ENCODE measurements at regions not wholly inside any gene's neighbourhood (a gene's known extent, or its start where the extent isn't known, plus 50 kb on each side); places are given as distances from the start of the nearest gene placed in this dataset.

GRCh38 chr5:82417776-82418607 lies 139.8 kb upstream of the RPS23 start:
- DNase-seq, result peak; percentile 78

- no peak for DNase-seq
Observed at GRCh38 chr5:82416512-82416911, 138.4 kb upstream of the RPS23 start.

- no peak for DNase-seq
Observed at GRCh38 chr5:82414041-82414388, 135.9 kb upstream of the RPS23 start.

GRCh38 chr5:82413302-82414040 lies 135.3 kb upstream of the RPS23 start:
- peak; percentile 75 for DNase-seq

GRCh38 chr5:82408033-82408432 lies 129.9 kb upstream of the RPS23 start:
- no peak for DNase-seq

- no peak for DNase-seq
Observed at GRCh38 chr5:82406205-82406773, 128.1 kb upstream of the RPS23 start.

GRCh38 chr5:82405618-82406204 lies 127.6 kb upstream of the RPS23 start:
- DNase-seq, result no peak

GRCh38 chr5:82405161-82405560 lies 127.0 kb upstream of the RPS23 start:
- DNase-seq, result no peak

GRCh38 chr5:82404382-82404945 lies 126.3 kb upstream of the RPS23 start:
- no peak for DNase-seq

GRCh38 chr5:82403724-82404123 lies 125.6 kb upstream of the RPS23 start:
- DNase-seq, result peak; percentile 39

GRCh38 chr5:82403026-82403425 lies 124.9 kb upstream of the RPS23 start:
- DNase-seq, result no peak

- no peak for DNase-seq
Observed at GRCh38 chr5:82399111-82399510, 121.0 kb upstream of the RPS23 start.

- DNase-seq, result no peak
Observed at GRCh38 chr5:82397741-82398320, 119.7 kb upstream of the RPS23 start.

- peak; percentile 37 for DNase-seq
Observed at GRCh38 chr5:82396871-82397514, 118.8 kb upstream of the RPS23 start.

GRCh38 chr5:82396396-82396795 lies 118.2 kb upstream of the RPS23 start:
- no peak for DNase-seq

GRCh38 chr5:82393951-82394350 lies 115.8 kb upstream of the RPS23 start:
- no peak for DNase-seq

GRCh38 chr5:82390088-82390487 lies 111.9 kb upstream of the RPS23 start:
- no peak for DNase-seq

- DNase-seq, result no peak
Observed at GRCh38 chr5:82389347-82389746, 111.2 kb upstream of the RPS23 start.

GRCh38 chr5:82388181-82388580 lies 110.0 kb upstream of the RPS23 start:
- DNase-seq, result no peak

- DNase-seq, result no peak
Observed at GRCh38 chr5:82387819-82388166, 109.6 kb upstream of the RPS23 start.

- DNase-seq, result no peak
Observed at GRCh38 chr5:82387001-82387818, 109.1 kb upstream of the RPS23 start.

GRCh38 chr5:82386576-82386975 lies 108.4 kb upstream of the RPS23 start:
- DNase-seq, result no peak

All from OCI-M1 (cell line).